ENCODE measurements at regions not wholly inside any gene's neighbourhood (a gene's known extent, or its start where the extent isn't known, plus 50 kb on each side); places are given as distances from the start of the nearest gene placed in this dataset.

DNA sequence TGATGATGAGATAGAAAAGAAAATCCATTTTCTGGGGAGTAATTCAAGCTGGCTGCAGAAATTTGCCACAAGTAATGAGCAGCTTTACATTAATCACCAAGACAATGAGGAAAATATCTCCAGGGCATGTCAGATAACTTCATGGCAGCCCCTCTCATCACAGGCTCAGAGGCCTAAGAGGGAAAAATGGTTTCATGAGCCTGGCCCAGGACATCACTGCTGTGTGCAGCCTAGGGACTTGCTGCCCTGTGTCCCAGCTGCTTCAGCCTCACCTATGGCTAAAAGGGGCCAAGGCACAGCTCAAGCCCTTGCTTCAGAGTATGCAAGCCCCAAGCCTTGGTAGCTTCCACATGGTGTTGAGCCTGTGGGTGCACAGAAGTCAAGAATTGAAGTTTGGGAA is 161.7 kb downstream of the OPA1 start:
- TF ChIP-seq, protein P1, sequence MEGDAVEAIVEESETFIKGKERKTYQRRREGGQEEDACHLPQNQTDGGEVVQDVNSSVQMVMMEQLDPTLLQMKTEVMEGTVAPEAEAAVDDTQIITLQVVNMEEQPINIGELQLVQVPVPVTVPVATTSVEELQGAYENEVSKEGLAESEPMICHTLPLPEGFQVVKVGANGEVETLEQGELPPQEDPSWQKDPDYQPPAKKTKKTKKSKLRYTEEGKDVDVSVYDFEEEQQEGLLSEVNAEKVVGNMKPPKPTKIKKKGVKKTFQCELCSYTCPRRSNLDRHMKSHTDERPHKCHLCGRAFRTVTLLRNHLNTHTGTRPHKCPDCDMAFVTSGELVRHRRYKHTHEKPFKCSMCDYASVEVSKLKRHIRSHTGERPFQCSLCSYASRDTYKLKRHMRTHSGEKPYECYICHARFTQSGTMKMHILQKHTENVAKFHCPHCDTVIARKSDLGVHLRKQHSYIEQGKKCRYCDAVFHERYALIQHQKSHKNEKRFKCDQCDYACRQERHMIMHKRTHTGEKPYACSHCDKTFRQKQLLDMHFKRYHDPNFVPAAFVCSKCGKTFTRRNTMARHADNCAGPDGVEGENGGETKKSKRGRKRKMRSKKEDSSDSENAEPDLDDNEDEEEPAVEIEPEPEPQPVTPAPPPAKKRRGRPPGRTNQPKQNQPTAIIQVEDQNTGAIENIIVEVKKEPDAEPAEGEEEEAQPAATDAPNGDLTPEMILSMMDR (IDR thresholded peaks at IDR 0.05; ENCODE audit: low read depth, low read length): no peak
- TF ChIP-seq MYC (IDR thresholded peaks at IDR 0.05; ENCODE audit: low read depth, low read length): no peak
